ENCODE measurements at regions not wholly inside any gene's neighbourhood (a gene's known extent, or its start where the extent isn't known, plus 50 kb on each side); places are given as distances from the start of the nearest gene placed in this dataset.

GRCh38 chr10:28058746-28059145 lies 59.9 kb upstream of the ODAD2 start:
- WGBS (ENCODE audit: insufficient coverage) = no CpG with 5 or more reads among the region's 7 CpGs
- Mint-ChIP-seq H3K27ac (no peak overlapping the region), H3K4me1 (peaks cover 0 to 8% (median 0%) of the 10 kb centered on the region in 3 donors), H3K27me3 (no peaks in the 10 kb centered on the region), H3K36me3 (peaks cover 64% of the 10 kb centered on the region), H3K4me3 (no peak overlapping the region), H3K9me3 (no peaks in the 10 kb centered on the region)
- Histone ChIP-seq H3K27ac (ENCODE audit: low read length) (no peak overlapping the region), H3K36me3 (ENCODE audit: control insufficient read depth in 2 of 2, extremely low read depth in 1 of 2, insufficient read depth in 1 of 2, low read length in 1 of 2) (peaks cover 0 to 28% of the 10 kb centered on the region in 2 donors), H3K27me3 (replicated peaks in 1 of 2; ENCODE audit: control insufficient read depth in 2 of 2, extremely low read depth in 1 of 2, insufficient read depth in 2 of 2, low read length in 1 of 2) (no peaks in the 10 kb centered on the region), H3K4me1 (ENCODE audit: control insufficient read depth in 1 of 2, extremely low read depth in 1 of 2, insufficient read depth in 2 of 2, low read length in 2 of 2) (no peaks in the 10 kb centered on the region), H3K9me3 (no peaks in the 10 kb centered on the region), H3K4me3 (ENCODE audit: control insufficient read depth in 1 of 2, extremely low read depth in 1 of 2, low read length in 1 of 2) (no peak overlapping the region)
- ChIA-PET POLR2A (no interaction called here), CTCF (no interaction called here)
- DNase-seq = no peak
- no peak for ATAC-seq (replicated peaks in 1 of 4)

- Histone ChIP-seq H3K4me3 (ENCODE audit: control insufficient read depth in 1 of 2, extremely low read depth in 1 of 2, low read length in 1 of 2) (no peak overlapping the region), H3K9me3 (no peaks in the 10 kb centered on the region), H3K4me1 (ENCODE audit: control insufficient read depth in 1 of 2, extremely low read depth in 1 of 2, insufficient read depth in 2 of 2, low read length in 2 of 2) (no peaks in the 10 kb centered on the region), H3K36me3 (ENCODE audit: control insufficient read depth in 2 of 2, extremely low read depth in 1 of 2, insufficient read depth in 1 of 2, low read length in 1 of 2) (peaks cover 0 to 28% of the 10 kb centered on the region in 2 donors), H3K27me3 (replicated peaks in 1 of 2; ENCODE audit: control insufficient read depth in 2 of 2, extremely low read depth in 1 of 2, insufficient read depth in 2 of 2, low read length in 1 of 2) (no peaks in the 10 kb centered on the region), H3K27ac (ENCODE audit: low read length) (no peak overlapping the region)
- no peaks in the 10 kb centered on the region for H3K4me1 Mint-ChIP-seq
- ATAC-seq (replicated peaks in 1 of 4) (no peak), DNase-seq (no peak)
- no peaks in the 10 kb centered on the region for H3K27me3 Mint-ChIP-seq
- ChIA-PET POLR2A (no interaction called here), CTCF (no interaction called here)
- H3K27ac Mint-ChIP-seq = no peak overlapping the region
- peaks cover 64% of the 10 kb centered on the region for H3K36me3 Mint-ChIP-seq
- H3K9me3 Mint-ChIP-seq = no peaks in the 10 kb centered on the region
- H3K4me3 Mint-ChIP-seq = no peak overlapping the region
- 100% methylated on average over 2 of the region's 5 CpGs for WGBS (ENCODE audit: insufficient coverage)
Measured at GRCh38 chr10:28054228-28054860, 55.5 kb upstream of the ODAD2 start.

- Mint-ChIP-seq H3K9me3 (peaks cover 0 to 7% (median 0%) of the 10 kb centered on the region in 3 donors), H3K4me1 (no peaks in the 10 kb centered on the region), H3K4me3 (no peak overlapping the region), H3K27me3 (no peaks in the 10 kb centered on the region), H3K36me3 (peaks cover 26% of the 10 kb centered on the region), H3K27ac (no peak overlapping the region)
- ATAC-seq (replicated peaks in 1 of 4) = no peak
- no CpG with 5 or more reads among the region's 2 CpGs for WGBS (ENCODE audit: insufficient coverage)
- CTCF ChIA-PET = no interaction called here
- no peaks in the 10 kb centered on the region for H3K36me3 ChIP-seq (ENCODE audit: control insufficient read depth in 2 of 2, extremely low read depth in 1 of 2, insufficient read depth in 1 of 2, low read length in 1 of 2)
- H3K4me1 ChIP-seq (ENCODE audit: control insufficient read depth in 1 of 2, extremely low read depth in 1 of 2, insufficient read depth in 2 of 2, low read length in 2 of 2) = no peaks in the 10 kb centered on the region
- H3K27me3 ChIP-seq (replicated peaks in 1 of 2; ENCODE audit: control insufficient read depth in 2 of 2, extremely low read depth in 1 of 2, insufficient read depth in 2 of 2, low read length in 1 of 2) = no peaks in the 10 kb centered on the region
- DNase-seq = no peak
- POLR2A ChIA-PET = interaction anchor here in 1 of 2 donors (0.6 kb wide), 1 partner anchor 1285 kb away, joined by 3 read pairs; no protein-coding TSS in a partner anchor
- no peak overlapping the region for H3K27ac ChIP-seq (ENCODE audit: low read length)
- H3K4me3 ChIP-seq (ENCODE audit: control insufficient read depth in 1 of 2, extremely low read depth in 1 of 2, low read length in 1 of 2) = no peak overlapping the region
- no peaks in the 10 kb centered on the region for H3K9me3 ChIP-seq
Measured at GRCh38 chr10:28049286-28049685, 50.4 kb upstream of the ODAD2 start.

Measured in T-cell (primary cell).